Dedifferentiated amniotic fluid mesenchymal stem cell (primary cell): ENCODE measurements at regions not wholly inside any gene's neighbourhood (a gene's known extent, or its start where the extent isn't known, plus 50 kb on each side); places are given as distances from the start of the nearest gene placed in this dataset.

Experiments used
- DNase-seq: peaks from one replicate; pipeline ENCODE4 v3.0.0-alpha.2; 2016; ENCODE audit errors: extremely low spot score

DNA sequence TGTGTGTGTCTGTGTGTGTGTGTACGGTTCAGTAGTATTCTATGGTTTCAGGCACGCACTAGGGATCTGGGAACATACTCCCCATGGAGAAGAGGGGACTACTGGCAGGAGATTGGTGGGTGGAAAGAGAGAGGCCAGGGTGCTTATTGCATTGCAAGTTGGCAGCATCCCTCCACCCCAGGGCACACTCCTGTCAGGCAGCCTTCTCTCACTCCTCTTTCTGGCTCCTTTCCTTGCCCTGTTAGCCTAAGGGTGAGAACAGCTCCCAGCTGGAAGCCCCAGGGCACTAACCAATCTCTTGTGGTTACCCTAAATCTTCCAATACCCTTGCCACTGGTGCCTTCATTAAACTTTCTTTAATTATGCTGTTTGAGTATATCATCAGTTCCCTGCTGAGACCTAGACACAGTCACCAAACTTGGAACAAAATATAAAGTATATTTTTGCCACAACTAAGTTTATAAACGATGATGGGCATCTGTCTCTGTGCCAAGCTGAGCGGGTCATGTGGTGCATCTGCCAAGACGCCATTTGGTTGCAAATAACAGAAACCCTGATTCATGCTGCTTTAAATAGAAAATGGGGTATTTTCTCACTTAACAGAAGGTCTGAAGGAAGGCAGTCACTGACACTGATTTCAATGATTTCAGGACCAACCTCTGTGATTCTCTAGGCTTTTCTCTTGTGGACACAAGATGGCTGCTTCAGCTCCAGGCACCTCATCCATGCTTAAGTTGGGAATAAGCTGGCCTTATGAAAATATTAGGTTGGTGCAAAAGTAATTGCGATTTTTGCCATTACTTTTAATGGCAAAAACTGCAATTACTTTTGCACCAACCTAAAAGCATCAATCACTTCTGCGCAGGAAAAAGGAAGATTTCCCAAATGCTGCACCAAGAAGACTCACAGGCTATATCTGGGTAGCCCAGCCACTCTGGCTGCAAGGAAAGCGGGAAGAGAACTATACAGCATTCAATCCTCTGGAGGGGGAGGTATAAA is 476.9 kb upstream of the PROK2 start:
- DNase-seq: no peak

GRCh38 chr3:72260588-72260910 is 475.6 kb upstream of the PROK2 start:
- no peak for DNase-seq

DNA sequence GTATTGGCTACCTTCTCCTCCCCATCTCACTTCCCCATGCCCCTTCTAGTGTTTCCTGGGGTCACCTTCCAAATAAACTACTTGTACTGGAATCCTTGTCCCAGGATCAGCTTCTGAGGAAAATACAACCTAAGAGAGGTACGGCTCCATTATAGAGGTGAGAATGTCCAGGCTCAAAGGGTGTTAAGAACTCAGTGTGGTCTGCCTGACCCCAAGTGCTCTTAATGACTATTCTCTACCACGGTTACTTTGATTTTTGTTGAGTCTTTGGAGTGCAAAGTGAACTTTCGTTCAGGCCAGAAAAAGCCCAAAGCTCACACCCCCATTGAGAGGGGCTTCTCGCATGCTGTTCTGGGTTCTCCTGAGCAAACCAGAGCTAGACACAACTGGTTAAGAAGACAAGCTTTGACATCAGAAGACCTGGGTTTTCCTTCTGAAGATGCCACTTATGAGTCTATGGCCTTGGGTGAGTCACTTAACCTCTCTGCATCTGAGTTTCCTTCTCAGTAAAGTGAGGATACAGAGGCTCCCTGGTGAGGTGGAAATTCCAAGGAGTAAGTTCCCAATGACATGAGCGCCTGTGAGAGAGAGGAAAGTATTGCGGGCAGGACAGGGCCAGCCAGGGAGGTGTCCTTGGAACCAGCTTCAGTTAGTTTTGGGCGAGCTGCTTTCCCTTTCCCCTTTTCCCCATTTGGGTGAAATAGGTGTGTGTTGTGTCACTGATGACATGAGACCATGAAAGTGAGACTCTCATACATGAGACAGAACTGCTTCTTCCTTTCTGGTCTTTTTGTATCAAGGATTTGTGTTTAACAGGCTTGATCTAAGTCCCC is 475.0 kb upstream of the PROK2 start:
- DNase-seq: no peak

DNA sequence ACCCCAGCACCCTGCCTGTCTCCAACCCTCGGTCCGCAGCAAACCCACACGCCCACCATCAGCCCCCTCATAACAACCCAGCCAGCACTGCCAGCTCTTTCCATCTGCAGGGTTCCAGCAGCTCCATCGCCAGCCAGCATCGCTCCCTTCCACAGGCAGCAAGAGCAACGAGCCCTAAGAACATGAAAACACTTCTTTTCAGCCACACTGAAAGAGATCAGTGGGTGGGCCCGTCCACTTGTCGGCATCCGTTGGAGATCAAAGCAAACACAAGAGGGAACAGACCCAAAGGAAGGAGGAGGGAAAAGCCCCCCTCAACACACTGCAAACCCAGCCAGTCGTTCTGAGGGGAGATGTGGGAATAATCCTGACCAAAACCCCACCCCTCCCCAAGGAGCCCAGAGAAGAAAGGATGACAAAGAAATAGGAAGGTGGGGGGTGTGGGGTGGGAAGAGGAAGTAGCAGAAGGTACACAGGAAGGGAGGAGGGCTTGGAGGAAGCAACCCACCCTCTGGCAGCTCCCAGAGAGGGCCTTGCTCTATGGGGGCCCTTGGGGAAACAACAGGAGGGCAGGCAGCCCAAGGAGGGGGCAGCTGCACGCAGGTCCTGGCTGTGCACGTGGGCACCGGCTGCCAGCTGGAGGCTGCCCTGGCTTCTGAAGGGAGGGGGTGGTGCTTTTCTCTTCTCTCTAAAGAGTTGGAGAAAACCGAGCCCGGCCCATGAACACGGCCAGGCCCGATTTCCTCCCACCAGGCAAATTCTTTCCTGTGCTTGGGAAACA is 473.6 kb upstream of the PROK2 start:
- no peak for DNase-seq

DNA sequence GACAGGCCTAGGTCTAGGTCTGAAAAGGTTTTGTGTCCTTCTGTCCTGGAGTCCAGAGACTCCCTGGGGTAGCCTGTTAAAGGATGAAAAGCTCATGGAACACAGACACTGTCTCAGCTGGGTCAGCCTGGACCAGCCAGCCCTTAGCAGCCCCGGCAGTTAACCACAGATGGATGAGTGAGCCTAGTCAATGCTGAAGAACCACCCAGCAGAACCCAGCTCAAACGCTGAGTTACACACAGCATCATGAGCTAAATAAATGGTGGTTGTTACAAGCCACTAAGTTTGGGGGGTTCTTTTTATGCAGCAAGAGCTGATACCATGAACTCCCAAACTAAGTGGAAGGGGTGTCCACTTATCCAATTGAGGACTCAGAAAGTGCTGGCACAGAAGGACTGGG is 472.8 kb upstream of the PROK2 start:
- no peak for DNase-seq

GRCh38 chr3:72257203-72257602 is 472.3 kb upstream of the PROK2 start:
- DNase-seq: no peak

DNA sequence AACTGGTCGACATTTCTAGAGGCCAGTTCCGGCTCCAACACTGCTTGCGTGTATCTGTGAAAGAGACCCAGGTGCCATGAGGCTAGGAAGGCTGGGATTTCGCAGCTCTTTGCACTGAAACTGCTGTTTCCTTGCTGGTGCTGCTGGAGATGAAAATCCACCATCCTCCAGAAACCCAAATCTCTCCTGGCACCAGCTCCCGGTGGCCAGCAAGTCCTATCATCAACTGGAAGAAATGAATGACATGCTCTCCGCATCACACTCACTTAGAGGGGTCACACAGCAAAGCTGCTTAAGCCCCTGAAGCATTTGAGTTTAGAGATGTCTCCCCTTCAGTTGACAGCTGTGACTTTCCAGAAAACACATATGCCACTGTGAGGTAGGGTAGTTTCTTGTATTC is 471.8 kb upstream of the PROK2 start:
- DNase-seq: no peak

DNA sequence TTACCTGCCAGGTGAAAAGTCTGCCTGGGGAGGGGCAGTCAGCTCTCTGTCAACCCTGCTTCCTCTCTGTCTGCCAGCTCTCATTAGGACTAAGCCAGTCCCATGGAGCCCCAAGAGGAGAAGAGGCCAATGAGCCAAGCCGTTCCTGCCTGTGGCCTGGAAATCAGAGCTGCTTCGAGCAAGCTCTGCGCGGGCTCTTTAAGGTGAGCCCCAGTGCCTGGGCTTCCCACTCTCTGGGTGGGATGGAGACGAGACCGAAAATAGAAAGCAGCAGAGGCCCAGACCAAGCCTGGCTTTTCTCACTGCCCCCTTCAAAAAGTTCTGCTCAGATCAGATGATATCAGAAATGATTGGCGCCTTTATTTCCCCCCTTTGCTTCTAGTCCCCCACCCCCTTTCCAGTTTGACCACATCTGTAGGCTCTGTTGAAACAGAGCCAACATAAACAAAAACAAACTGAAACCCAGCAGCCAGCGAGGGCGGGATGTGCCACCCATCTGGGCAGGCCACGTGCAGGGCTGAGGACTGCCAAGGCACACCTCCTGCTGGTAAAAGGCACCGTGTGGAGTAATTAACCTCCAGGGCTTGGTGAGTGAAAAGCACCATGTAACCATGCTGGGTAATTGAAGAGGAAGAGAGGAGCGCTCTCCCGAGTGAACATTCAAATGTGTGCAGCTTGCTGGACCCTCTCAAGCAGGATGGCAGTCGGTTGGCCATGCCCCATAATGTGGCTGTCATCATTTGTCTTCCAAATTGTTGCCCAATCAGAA is 471.0 kb upstream of the PROK2 start:
- DNase-seq: no peak

DNA sequence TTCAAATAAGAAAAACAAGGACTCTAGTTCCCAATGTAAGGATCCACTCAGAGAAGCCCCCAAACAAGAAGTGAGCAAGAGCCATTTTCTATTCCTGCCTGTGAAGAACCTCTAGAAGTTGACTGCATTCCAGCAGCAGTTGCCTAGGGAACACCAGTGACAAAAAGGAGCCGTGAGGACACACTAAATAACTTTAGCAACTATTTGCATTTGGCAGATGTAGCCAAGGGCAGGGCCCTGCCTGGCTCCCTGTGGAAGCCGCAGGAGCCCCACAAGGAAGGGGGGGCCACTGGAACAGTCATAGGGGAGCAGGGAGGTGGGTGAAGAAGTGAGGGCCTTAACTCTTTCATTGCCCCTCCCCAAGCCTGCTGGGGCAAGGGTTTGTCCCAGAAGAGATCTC is 470.2 kb upstream of the PROK2 start:
- DNase-seq: peak; percentile 68

DNA sequence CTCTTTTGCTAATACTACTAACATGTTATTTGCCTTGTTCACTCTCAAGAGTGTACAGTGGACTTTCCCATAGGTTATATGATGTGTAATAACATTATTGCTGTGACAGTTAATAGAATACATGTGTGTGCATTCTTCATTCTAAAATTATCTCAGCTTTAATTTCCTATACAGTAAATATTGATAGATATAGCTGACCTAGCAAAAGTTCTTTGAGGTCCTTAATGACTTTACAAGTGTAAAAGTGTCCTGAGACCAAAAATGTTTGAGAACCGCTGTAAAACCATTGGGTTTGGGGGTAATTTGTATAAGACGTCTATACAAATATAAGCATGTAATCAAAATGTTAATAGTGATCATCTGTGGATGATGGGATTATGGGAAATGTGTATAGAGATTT is 469.5 kb upstream of the PROK2 start:
- no peak for DNase-seq

- no peak for DNase-seq
Measured at GRCh38 chr3:72250725-72251124, 465.8 kb upstream of the PROK2 start.

- no peak for DNase-seq
Measured at GRCh38 chr3:72248869-72249268, 463.9 kb upstream of the PROK2 start.

GRCh38 chr3:72248389-72248761 is 463.4 kb upstream of the PROK2 start:
- no peak for DNase-seq

GRCh38 chr3:72247645-72248388 is 462.9 kb upstream of the PROK2 start:
- DNase-seq: no peak

GRCh38 chr3:72247126-72247525 is 462.2 kb upstream of the PROK2 start:
- no peak for DNase-seq

DNA sequence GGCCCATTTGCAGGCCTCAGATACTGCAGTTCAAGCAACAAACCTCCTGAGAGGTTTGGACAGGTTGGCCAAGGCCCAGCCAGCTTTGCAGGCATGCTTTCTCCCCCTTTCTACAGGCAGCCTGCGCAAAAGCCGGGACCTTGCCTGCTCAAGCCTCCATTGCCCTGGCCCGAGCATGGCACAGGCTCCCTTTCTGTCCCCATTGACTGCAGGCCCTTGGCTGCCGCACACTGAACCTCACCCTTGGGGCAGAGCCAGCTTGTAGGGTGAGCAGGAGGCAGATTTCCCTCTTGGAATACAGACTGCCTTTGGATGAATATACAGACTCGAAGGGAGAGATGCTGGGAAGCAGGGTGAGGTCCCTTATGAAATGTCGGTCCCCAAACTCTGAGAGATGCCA is 461.7 kb upstream of the PROK2 start:
- DNase-seq: no peak

DNA sequence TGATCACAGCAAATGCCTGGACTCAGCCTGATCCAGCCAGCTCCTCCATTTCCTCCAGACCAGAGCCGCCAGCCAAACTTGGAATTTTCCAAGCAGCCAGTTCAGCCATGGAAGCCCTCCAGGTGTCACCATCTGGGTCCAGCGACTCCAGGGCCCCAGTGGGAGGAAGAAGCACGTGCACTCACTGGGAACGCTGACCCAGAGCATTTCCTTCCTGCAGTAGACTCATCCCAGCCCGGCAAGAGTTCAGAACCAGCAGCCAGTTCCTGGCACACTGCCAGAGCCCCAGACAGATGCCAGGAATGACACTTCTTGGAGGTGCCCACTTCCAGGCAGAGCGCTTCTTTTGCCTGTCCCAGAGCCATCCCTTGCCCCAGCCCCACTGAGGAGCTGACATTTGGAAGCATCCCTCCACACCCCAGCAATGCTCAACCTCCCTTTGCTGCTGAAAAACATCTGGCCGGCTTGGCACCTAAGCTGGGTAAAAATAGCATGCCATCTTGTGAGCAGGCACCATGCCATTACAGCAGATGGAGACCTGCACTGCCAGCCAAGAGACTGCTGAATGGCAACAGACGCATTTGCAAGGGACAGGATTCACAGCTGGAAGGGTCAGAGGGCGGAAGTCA is 460.3 kb upstream of the PROK2 start:
- no peak for DNase-seq

DNA sequence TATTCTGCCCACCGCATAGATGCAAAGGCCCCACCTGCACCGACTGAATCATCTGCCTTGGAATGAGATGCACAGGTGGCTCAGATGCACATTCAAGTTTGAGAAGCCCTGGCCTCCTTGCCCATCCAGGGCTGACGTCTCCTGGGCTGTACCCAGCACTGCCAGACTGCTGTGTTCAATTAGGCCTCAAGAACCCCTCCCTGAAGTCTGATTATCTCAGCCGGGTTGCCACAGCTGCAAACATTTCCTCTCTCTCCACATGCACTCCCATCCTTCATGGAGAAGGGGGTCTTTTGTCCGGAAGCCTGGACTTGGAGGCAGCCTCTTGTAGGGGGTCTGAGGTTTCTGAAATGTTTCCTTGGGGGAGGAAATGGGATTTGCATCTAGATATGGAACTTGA is 459.4 kb upstream of the PROK2 start:
- no peak for DNase-seq

GRCh38 chr3:72242326-72242725 is 457.4 kb upstream of the PROK2 start:
- no peak for DNase-seq

DNA sequence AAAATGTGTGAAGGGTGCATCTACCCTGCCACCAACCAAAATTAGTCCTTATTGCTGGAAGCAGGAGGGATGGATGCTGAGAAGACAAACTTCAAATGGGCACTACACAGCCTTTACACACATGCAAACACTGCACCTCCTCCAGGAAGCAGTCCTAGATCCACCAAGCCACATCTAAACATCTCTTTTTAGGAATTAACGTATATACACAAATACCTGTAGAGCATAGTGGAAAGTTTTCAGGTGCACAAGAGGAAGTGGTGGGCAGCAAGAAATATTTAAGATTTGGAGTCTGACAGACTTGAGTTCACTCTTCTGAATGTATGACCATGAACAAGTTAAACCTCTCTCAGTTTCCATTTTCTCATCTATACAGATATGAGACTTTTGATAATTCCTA is 456.6 kb upstream of the PROK2 start:
- DNase-seq: no peak
